Prostate gland (tissue), 2 donors: ENCODE measurements at regions not wholly inside any gene's neighbourhood (a gene's known extent, or its start where the extent isn't known, plus 50 kb on each side); places are given as distances from the start of the nearest gene placed in this dataset.

Experiments used
- POLR2AphosphoS5 ChIP-seq: sonication (generic); formaldehyde crosslinking; IDR thresholded peaks from one replicate; pipeline ENCODE4 v1.6.1; 2017; ENCODE audit warnings: antibody characterized with exemption
- TF ChIP-seq, protein P1 (sequence below), 4 experiments: fragments of 200-600 bp in 2 of 4; fragments of 450-650 bp in 2 of 4; sonication (generic) in 2 of 4; IDR thresholded peaks; 1 replicate in 3 of 4; 2 replicates in 1 of 4; pipeline ENCODE4 v1.5.1; 2016 to 2019; ENCODE audit warnings: antibody characterized with exemption in 4 of 4, mild to moderate bottlenecking in 2 of 4, moderate library complexity in 2 of 4

DNA sequence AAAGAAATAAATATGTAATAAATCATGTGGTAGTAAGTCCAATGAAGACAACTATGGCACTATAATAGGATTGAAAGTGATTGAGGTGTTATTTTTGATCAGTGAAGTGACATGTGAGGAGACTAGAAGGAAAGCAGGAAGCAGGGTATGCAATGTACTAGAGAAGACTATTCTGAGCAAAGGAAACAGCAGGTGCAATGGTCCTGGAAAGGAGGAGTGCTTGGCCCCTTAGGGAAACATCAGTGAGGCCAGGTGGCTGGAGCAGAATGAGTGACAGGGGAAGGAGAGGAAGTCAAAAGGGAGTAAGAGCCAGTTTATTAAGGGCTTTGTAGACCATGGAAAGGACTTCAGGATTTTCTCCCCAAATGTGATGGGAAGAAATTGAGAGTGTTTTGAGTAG, 207.6 kb upstream of the HCCS start:
- TF ChIP-seq, protein P1, sequence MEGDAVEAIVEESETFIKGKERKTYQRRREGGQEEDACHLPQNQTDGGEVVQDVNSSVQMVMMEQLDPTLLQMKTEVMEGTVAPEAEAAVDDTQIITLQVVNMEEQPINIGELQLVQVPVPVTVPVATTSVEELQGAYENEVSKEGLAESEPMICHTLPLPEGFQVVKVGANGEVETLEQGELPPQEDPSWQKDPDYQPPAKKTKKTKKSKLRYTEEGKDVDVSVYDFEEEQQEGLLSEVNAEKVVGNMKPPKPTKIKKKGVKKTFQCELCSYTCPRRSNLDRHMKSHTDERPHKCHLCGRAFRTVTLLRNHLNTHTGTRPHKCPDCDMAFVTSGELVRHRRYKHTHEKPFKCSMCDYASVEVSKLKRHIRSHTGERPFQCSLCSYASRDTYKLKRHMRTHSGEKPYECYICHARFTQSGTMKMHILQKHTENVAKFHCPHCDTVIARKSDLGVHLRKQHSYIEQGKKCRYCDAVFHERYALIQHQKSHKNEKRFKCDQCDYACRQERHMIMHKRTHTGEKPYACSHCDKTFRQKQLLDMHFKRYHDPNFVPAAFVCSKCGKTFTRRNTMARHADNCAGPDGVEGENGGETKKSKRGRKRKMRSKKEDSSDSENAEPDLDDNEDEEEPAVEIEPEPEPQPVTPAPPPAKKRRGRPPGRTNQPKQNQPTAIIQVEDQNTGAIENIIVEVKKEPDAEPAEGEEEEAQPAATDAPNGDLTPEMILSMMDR (IDR thresholded peaks at IDR 0.05): no peak
- no peak for TF ChIP-seq POLR2AphosphoS5
